Heart left ventricle (tissue), 16 donors: ENCODE measurements at regions not wholly inside any gene's neighbourhood (a gene's known extent, or its start where the extent isn't known, plus 50 kb on each side); places are given as distances from the start of the nearest gene placed in this dataset.
A peak's percentile ranks its signal among the peaks of the same experiment; 100 is the strongest.

Experiments used
- ATAC-seq, 4 donors: fragments of 200-7000 bp; cut with Tn5 transposase; one replicate each; pipeline ENCODE4 v1.9.1; 2020 to 2022; ENCODE audit warnings: moderate library complexity in 4 of 4, mild to moderate bottlenecking in 3 of 4, moderate number of reproducible peaks in 1 of 4
- DNase-seq, 5 donors: peaks; one replicate each; pipeline ENCODE4 v3.0.0-alpha.2; 2020
- H3K27ac ChIP-seq, 12 donors: fragments of 200-600 bp; sonication (generic) in 4 of 12; one replicate each; pipeline versions ENCODE4 v1.5.0 to v1.8.0; 2016 to 2022; ENCODE audit warnings: mild to moderate bottlenecking in 2 of 12
- H3K27me3 ChIP-seq, 9 donors: fragments of 200-600 bp; sonication (generic) in 2 of 9; one replicate each; pipeline versions ENCODE4 v1.5.1 to v1.8.0; 2016 to 2022; ENCODE audit warnings: mild to moderate bottlenecking in 3 of 9
- H3K36me3 ChIP-seq, 9 donors: fragments of 200-600 bp; sonication (generic) in 2 of 9; one replicate each; pipeline versions ENCODE4 v1.5.0 to v1.8.0; 2018 to 2022; ENCODE audit warnings: mild to moderate bottlenecking in 2 of 9
- H3K4me1 ChIP-seq, 12 donors: fragments of 200-600 bp; sonication (generic) in 4 of 12; one replicate each; pipeline versions ENCODE4 v1.5.0 to v1.8.0; 2016 to 2022; ENCODE audit warnings: mild to moderate bottlenecking in 3 of 12
- H3K4me3 ChIP-seq, 12 donors: fragments of 200-600 bp; sonication (generic) in 4 of 12; one replicate each; pipeline versions ENCODE4 v1.5.0 to v1.8.0; 2017 to 2022; ENCODE audit warnings: mild to moderate bottlenecking in 9 of 12, moderate library complexity in 4 of 12
- H3K9me3 ChIP-seq, 12 donors: fragments of 200-600 bp; sonication (generic) in 4 of 12; one replicate each; pipeline versions ENCODE4 v1.5.0 to v1.8.0; 2016 to 2022; ENCODE audit warnings: mild to moderate bottlenecking in 1 of 12
- POLR2A ChIP-seq, 2 donors: fragments of 450-650 bp; IDR thresholded peaks; one replicate each; pipeline ENCODE4 v1.6.1; 2017; ENCODE audit warnings: antibody characterized with exemption in 2 of 2, mild to moderate bottlenecking in 2 of 2, moderate library complexity in 2 of 2
- WGBS, 4 donors: extraction: QIAGEN DNeasy Blood & Tissue Kit in 2 of 4; methylation state at CpG; one replicate each; pipeline versions ENCODE4 v1.1.5 to v1.1.7; 2013 to 2018; 5-methylcytosine and 5-hydroxymethylcytosine counted together
- intact Hi-C, 10 donors: fragments of 100-400 bp; cut with DNase I; formaldehyde crosslinking; loops; one replicate each; pipeline versions ENCODE4 v1.11.1 to v1.14.2; 2022
- TF ChIP-seq, protein P1 (sequence below), 12 donors: fragments of 200-600 bp; sonication (generic) in 4 of 12; IDR thresholded peaks; one replicate each; pipeline versions ENCODE4 v1.5.0 to v1.8.0; 2018 to 2022; ENCODE audit warnings: antibody characterized with exemption in 12 of 12, mild to moderate bottlenecking in 5 of 12
- donor health status: ischemic (EF 13 %, LVEDD 7.1; RV severe dilation, severe dysfunction).
- donor health status: healthy with polysubstance abuse.
- donor health status: DM: no; HTN: yes; CAD: no.
- donor health status: DM: no; HTN: no; CAD: no.
- donor health status: ischemic (EF 25% LVEDD 6.9; RV normal size, moderate dysfunction).
- donor health status: ischemic (EF 25% LVEDD 5.7; RV mildly dilated, moderate dysfunction).
- donor health status: healthy.
- donor health status: DM: yes; HTN: yes; CAD: no.
- donor health status: ischemic (EF 35%, LVEDD 5.7; RV mildly dilated, moderate dysfunction).
- donor health status: nonischemic (EF 11% LVEDD 7.7; RV severe dilation, severe dysfunction).
- donor health status: DM: yes; HTN: yes; CAD: no.
- donor health status: PGD.
- donor health status: ischemic (EF 29% LVEDD 5.4; RV normal size, mild dysfunction).
- donor health status: nonischemic (EF 23%, LVEDD 6.1; RV moderate dilation, normal function).

DNA sequence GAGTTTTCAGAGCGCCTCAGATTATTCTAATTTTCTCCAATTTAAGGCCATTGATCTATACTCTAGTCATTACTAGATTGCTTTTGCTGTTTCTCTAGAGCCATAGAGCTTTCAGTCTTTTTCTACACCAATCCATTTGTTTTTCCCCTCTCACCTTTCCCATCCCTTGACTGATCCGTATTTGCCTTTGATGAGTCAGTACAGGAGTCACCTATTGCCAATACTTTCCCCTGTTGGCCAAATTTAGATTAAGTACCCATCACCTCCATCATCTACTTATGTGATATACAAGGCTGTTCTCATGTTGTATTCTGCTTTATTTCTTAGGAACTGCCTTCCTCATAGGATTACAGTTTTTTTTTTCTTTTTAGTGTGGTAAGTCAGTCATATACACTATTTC, 463.2 kb downstream of the KLF12 start:
- Histone ChIP-seq H3K27ac (no peak overlapping the region), H3K36me3 (no peaks in the 10 kb centered on the region), H3K9me3 (no peaks in the 10 kb centered on the region), H3K4me1 (peaks cover 0 to 9% (median 0%) of the 10 kb centered on the region in 12 donors), H3K27me3 (no peaks in the 10 kb centered on the region), H3K4me3 (no peak overlapping the region)
- ATAC-seq = no peak
- intact Hi-C loops = no loop called here
- 94 to 98% (median 96%) methylated on average over 2 of the region's 2 CpGs for WGBS, 4 donors
- DNase-seq = no peak
- TF ChIP-seq, protein P1, sequence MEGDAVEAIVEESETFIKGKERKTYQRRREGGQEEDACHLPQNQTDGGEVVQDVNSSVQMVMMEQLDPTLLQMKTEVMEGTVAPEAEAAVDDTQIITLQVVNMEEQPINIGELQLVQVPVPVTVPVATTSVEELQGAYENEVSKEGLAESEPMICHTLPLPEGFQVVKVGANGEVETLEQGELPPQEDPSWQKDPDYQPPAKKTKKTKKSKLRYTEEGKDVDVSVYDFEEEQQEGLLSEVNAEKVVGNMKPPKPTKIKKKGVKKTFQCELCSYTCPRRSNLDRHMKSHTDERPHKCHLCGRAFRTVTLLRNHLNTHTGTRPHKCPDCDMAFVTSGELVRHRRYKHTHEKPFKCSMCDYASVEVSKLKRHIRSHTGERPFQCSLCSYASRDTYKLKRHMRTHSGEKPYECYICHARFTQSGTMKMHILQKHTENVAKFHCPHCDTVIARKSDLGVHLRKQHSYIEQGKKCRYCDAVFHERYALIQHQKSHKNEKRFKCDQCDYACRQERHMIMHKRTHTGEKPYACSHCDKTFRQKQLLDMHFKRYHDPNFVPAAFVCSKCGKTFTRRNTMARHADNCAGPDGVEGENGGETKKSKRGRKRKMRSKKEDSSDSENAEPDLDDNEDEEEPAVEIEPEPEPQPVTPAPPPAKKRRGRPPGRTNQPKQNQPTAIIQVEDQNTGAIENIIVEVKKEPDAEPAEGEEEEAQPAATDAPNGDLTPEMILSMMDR (IDR thresholded peaks at IDR 0.05) = no peak
- TF ChIP-seq POLR2A (IDR thresholded peaks at IDR 0.05) = no peak

DNA sequence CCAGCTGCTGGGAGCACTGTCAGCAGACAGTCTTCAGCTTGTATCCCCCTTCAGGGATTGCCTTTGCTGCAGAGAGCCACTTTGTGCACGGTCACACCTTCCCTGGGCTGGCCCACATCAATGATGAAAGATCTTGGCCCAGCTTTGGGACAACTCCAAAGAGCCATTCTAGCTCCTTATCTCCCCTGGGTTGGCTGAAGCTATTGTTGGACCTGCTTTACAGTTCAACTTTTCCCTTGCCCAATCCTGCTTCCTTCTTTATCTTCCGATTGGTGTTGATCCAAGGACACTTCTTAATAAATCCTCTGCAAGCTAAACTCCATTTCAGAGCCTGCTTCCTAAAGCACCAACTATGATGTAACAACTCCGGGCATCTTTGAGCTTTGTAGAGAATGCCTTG, 466.4 kb downstream of the KLF12 start:
- TF ChIP-seq, protein P1 (IDR thresholded peaks at IDR 0.05) = no peak
- TF ChIP-seq POLR2A (IDR thresholded peaks at IDR 0.05) = no peak

DNA sequence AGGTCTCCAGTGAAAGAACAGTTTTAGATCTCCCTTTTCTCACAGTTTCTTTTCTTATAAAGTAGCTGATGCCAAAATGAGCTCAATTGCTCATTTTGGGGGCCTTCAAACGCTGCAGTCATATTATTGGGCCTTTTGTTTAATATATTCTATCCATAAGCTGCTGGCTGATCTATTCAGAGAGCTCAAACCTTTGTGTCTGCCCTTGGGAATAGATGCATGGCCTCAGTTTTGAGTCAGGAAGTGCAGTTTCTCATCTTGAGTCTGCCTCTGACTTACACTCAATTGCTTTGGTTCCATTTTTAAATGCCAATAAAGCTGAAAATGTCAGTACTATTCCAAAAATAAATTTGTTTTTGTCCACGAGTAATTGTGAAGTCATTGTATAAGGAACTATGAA, 468.9 kb downstream of the KLF12 start:
- no peak for ATAC-seq
- 41 to 54% (median 45%) methylated on average over 2 of the region's 2 CpGs for WGBS, 4 donors

More for the DNA sequence above, 466.4 kb downstream of the KLF12 start:
- Histone ChIP-seq H3K36me3 (no peaks in the 10 kb centered on the region), H3K9me3 (no peaks in the 10 kb centered on the region), H3K4me3 (no peak overlapping the region), H3K27ac (no peak overlapping the region), H3K4me1 (peaks cover 0 to 9% (median 0%) of the 10 kb centered on the region in 12 donors), H3K27me3 (no peaks in the 10 kb centered on the region)
- ATAC-seq = peak in 3 of 4 donors; percentile 44 to 96 (median 67)
- intact Hi-C loops = no loop called here
- WGBS, 4 donors = 30 to 53% (median 41%) methylated on average over 3 of the region's 3 CpGs
- DNase-seq = peak in 1 of 5 donors; percentile 34

DNA sequence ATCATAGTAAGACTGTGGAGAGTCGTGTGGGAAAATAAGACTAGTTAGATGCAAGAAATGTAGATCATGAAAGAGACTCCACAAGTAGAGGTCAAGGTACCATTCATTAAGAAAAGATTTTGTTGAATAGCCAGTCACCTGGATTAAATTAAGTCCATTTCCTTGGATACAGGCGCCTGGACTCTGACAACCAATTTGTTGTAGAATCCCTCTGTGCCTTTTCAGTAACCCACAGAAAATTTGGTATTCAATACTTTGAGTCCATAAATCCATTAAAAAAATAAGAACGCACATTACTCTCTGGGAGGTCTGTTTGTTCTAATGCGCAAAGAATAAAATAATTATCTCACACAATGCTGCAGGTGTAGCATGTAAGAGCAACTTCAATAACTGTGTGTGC, 469.4 kb downstream of the KLF12 start:
- H3K27me3 ChIP-seq = no peaks in the 10 kb centered on the region
- WGBS, 4 donors = 91 to 96% (median 95%) methylated on average over 4 of the region's 4 CpGs
- intact Hi-C loops = no loop called here
- no peak for TF ChIP-seq POLR2A (IDR thresholded peaks at IDR 0.05)
- TF ChIP-seq, protein P1 (IDR thresholded peaks at IDR 0.05) = no peak
- no peak for ATAC-seq
- H3K27ac ChIP-seq = no peak overlapping the region
- no peak overlapping the region for H3K4me3 ChIP-seq
- peaks cover 0 to 9% (median 0%) of the 10 kb centered on the region in 12 donors for H3K4me1 ChIP-seq
- H3K9me3 ChIP-seq = no peaks in the 10 kb centered on the region
- DNase-seq = no peak
- H3K36me3 ChIP-seq = no peaks in the 10 kb centered on the region

More for the DNA sequence above, 468.9 kb downstream of the KLF12 start:
- Histone ChIP-seq H3K36me3 (no peaks in the 10 kb centered on the region), H3K9me3 (no peaks in the 10 kb centered on the region), H3K27ac (no peak overlapping the region), H3K4me1 (peaks cover 0 to 9% (median 0%) of the 10 kb centered on the region in 12 donors), H3K27me3 (no peaks in the 10 kb centered on the region), H3K4me3 (no peak overlapping the region)
- TF ChIP-seq POLR2A (IDR thresholded peaks at IDR 0.05) = no peak
- TF ChIP-seq, protein P1 (IDR thresholded peaks at IDR 0.05) = no peak
- intact Hi-C loops = no loop called here
- DNase-seq = no peak
